Pancreas (tissue), 10 donors: ENCODE measurements at regions not wholly inside any gene's neighbourhood (a gene's known extent, or its start where the extent isn't known, plus 50 kb on each side); places are given as distances from the start of the nearest gene placed in this dataset.

Experiments
- ATAC-seq, 4 donors: fragments of 200-7000 bp; cut with Tn5 transposase; one replicate each; pipeline versions ENCODE4 v1.8.0 to v1.9.1; 2020; ENCODE audit warnings: mild to moderate bottlenecking in 4 of 4, moderate library complexity in 4 of 4
- DNase-seq, 6 donors: peaks; one replicate each; pipeline ENCODE4 v3.0.0-alpha.2; 2020
- FAIRE-seq: peaks from 2 replicates; lab custom pipeline; 2012; peaks lifted over from hg19 to GRCh38; lab: Jason Lieb, UNC
- H3K27ac ChIP-seq, 4 donors: fragments of 200-600 bp; sonication (generic); 1 replicate in 3 of 4; 2 replicates in 1 of 4; pipeline versions ENCODE4 v1.5.0 to v1.8.0; 2020
- H3K27me3 ChIP-seq, 4 donors: fragments of 200-600 bp; one replicate each; pipeline ENCODE4 v1.8.0; 2021
- H3K36me3 ChIP-seq, 3 donors: fragments of 200-600 bp; sonication (generic) in 1 of 3; one replicate each; pipeline versions ENCODE4 v1.5.0 to v1.8.0; 2020 to 2021
- H3K4me1 ChIP-seq, 3 donors: fragments of 200-600 bp; one replicate each; pipeline ENCODE4 v1.8.0; 2021
- H3K4me3 ChIP-seq, 4 donors: fragments of 200-600 bp; sonication (generic) in 2 of 4; one replicate each; pipeline versions ENCODE4 v1.5.0 to v1.8.0; 2020 to 2021
- H3K9me3 ChIP-seq, 4 donors: fragments of 200-600 bp; one replicate each; pipeline ENCODE4 v1.8.0; 2021
- WGBS, 2 donors: extraction: QIAGEN DNeasy Blood & Tissue Kit; methylation state at CpG; one replicate each; pipeline ENCODE4 v1.1.7; 2013; 5-methylcytosine and 5-hydroxymethylcytosine counted together
- intact Hi-C, 3 donors: fragments of 100-400 bp; cut with DNase I; formaldehyde crosslinking; loops; one replicate each; pipeline versions ENCODE4 v1.11.1 to v1.14.2; 2022
- TF ChIP-seq, protein P1 (sequence below), 4 donors: fragments of 200-600 bp; sonication (generic) in 3 of 4; IDR thresholded peaks; one replicate each; pipeline versions ENCODE4 v1.5.0 to v1.8.0; 2021; ENCODE audit warnings: antibody characterized with exemption in 4 of 4
- donor health status: healthy with polysubstance abuse.
- donor health status: DM: no; HTN: no; CAD: no; lungs with moderate emphysema.
- donor health status: DM: no; HTN: no; CAD: no.
- donor health status: control.
- donor health status: control.
- donor health status: Bipolar disorder and iron deficiency.
- donor health status: DM: yes; HTN: yes; CAD: no.
- donor health status: DM: no; HTN: no; CAD: no.
- donor health status: DM: no; HTN: no; CAD: no.
- donor health status: DM: yes; HTN: yes; CAD: no.

DNA sequence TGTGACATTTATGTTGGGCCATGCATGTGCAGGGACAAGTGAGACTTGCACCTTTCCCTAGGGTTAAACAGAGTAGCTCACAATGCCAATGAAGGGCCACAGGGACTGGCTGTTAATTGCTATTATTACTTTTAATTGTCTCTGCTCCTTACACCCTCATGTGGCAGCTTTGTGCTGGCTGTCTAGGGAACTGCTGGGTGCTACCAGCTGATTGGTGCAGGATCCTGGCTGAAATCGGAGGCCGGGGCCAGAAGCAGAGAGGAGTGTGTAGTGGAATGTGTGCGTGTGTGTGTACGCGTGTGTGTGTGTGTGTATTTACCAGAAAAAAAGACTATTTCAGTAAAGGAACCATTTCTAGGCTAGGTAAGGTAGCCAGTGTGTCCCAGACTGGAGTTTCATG is 302.5 kb downstream of the CTTN start:
- no peak overlapping the region for H3K4me3 ChIP-seq
- peaks cover 0 to under 1% (median 0%) of the 10 kb centered on the region in 3 donors for H3K4me1 ChIP-seq
- ATAC-seq (no peak), DNase-seq (no peak), FAIRE-seq (no peak)
- no peaks in the 10 kb centered on the region for H3K27me3 ChIP-seq
- no peak overlapping the region for H3K27ac ChIP-seq
- 88 to 91% methylated on average over 5 of the region's 5 CpGs for WGBS, 2 donors
- H3K36me3 ChIP-seq = no peaks in the 10 kb centered on the region
- intact Hi-C loops = no loop called here
- H3K9me3 ChIP-seq = no peaks in the 10 kb centered on the region
- TF ChIP-seq, protein P1, sequence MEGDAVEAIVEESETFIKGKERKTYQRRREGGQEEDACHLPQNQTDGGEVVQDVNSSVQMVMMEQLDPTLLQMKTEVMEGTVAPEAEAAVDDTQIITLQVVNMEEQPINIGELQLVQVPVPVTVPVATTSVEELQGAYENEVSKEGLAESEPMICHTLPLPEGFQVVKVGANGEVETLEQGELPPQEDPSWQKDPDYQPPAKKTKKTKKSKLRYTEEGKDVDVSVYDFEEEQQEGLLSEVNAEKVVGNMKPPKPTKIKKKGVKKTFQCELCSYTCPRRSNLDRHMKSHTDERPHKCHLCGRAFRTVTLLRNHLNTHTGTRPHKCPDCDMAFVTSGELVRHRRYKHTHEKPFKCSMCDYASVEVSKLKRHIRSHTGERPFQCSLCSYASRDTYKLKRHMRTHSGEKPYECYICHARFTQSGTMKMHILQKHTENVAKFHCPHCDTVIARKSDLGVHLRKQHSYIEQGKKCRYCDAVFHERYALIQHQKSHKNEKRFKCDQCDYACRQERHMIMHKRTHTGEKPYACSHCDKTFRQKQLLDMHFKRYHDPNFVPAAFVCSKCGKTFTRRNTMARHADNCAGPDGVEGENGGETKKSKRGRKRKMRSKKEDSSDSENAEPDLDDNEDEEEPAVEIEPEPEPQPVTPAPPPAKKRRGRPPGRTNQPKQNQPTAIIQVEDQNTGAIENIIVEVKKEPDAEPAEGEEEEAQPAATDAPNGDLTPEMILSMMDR (IDR thresholded peaks at IDR 0.05) = no peak

DNA sequence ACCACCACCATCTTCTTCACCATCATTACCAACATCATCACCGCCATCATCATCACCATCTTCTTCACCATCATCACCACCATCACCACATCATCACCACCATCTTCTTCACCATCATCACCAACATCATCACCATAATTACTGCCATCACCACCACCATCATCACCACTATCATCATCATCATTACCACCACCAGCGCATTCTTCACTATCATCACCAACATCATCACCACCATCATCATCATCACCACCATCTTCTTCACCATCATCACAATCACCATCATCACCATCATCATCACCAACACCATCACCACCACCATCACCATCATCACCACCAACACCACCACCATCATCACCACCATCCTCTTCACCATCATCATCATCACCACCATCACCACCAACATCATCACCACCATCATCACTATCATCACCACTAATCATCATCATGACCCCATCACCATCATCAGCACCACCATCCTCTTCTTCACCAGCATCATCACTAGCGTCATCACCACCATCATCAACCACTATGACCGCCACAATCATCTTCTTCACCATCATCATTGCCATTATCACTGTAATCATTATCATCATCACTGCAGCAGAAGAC is 303.8 kb downstream of the CTTN start:
- no peak for FAIRE-seq
- no peak for DNase-seq
- Histone ChIP-seq H3K4me3 (no peak overlapping the region), H3K4me1 (no peaks in the 10 kb centered on the region), H3K27me3 (no peaks in the 10 kb centered on the region), H3K36me3 (no peaks in the 10 kb centered on the region), H3K27ac (no peak overlapping the region), H3K9me3 (no peaks in the 10 kb centered on the region)
- intact Hi-C loops = no loop called here
- TF ChIP-seq, protein P1 (IDR thresholded peaks at IDR 0.05) = no peak
- no peak for ATAC-seq
- 97 to 100% methylated on average over 4 of the region's 4 CpGs for WGBS, 2 donors

DNA sequence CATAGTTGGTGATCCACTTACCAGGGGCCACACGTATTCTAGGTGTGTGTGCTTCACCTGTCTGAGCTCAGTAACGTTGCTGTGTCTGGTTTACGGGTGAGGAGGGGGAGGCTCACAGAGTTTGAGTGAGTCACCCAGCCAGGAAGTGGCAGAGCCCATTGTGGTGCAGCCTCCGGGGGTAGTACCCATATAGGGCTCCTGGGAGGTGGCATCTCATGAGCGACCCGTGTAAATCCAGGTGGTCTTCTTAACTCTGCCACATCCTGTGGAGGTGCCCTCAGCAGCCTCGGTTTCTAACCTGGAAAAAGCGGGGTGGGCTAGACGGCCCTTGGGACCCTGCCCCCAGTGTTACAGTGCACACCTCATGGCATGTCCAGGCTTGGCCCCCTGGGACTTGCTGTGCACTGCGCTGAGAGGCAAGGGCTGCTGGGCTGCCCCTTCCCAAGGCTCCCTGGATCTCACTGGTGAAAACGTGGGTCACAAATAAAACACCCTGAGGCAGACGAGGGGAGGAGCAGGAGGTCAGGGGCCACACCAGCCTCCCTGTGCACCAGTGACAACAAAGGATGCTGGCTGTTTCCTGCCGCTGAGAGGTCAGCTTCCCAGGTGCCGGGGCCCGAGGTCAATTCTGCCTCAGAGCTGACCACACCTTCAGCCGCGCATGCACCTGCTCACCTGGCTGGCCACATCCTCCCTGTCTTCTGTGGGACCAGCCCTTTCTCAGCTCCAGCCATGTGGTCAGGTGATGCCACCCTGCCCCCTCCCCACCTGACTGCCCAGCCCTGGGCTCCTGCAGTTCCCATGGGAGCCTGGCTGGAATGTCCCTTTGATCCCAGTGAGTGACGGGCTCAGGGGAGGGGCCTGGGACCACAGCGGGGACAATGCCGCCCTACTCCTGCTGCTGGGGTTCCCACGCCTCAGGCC is 305.1 kb downstream of the CTTN start:
- H3K36me3 ChIP-seq = no peaks in the 10 kb centered on the region
- no peaks in the 10 kb centered on the region for H3K4me1 ChIP-seq
- DNase-seq = peak; percentile 51 to 74 (median 69)
- TF ChIP-seq, protein P1 (IDR thresholded peaks at IDR 0.05) = no peak
- no peaks in the 10 kb centered on the region for H3K9me3 ChIP-seq
- peak overlapping the region in 1 of 4 donors; percentile 19 for H3K27ac ChIP-seq
- 63 to 73% methylated on average over 21 of the region's 21 CpGs for WGBS, 2 donors
- H3K27me3 ChIP-seq = no peaks in the 10 kb centered on the region
- intact Hi-C loops = no loop called here
- ATAC-seq = peak; percentile 74 to 95 (median 84)
- H3K4me3 ChIP-seq = no peak overlapping the region
- FAIRE-seq = no peak

DNA sequence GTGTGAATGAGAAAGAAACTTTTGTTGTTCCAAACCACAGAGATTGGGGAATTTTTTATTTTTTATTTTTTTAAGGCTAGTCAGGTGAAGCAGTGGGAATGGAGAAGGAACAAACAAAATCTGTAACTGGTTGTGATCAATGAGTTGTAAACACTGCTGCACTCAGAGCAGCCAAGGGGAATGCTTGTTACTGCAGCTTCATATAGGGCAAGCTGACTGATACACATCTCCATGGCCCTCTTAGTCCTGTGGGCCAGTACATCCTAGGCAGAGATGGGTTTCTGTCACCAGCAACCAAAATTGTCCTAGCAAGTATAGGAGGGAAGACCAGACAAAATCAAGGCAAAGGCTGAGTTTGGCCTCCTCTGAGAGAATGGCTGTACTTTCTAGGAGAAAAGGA is 306.8 kb downstream of the CTTN start:
- Histone ChIP-seq H3K27me3 (no peaks in the 10 kb centered on the region), H3K27ac (no peak overlapping the region), H3K4me1 (no peaks in the 10 kb centered on the region), H3K4me3 (no peak overlapping the region), H3K36me3 (no peaks in the 10 kb centered on the region), H3K9me3 (no peaks in the 10 kb centered on the region)
- TF ChIP-seq, protein P1 (IDR thresholded peaks at IDR 0.05) = no peak
- no peak for ATAC-seq
- intact Hi-C loops = no loop called here
- FAIRE-seq = no peak
- DNase-seq = no peak

DNA sequence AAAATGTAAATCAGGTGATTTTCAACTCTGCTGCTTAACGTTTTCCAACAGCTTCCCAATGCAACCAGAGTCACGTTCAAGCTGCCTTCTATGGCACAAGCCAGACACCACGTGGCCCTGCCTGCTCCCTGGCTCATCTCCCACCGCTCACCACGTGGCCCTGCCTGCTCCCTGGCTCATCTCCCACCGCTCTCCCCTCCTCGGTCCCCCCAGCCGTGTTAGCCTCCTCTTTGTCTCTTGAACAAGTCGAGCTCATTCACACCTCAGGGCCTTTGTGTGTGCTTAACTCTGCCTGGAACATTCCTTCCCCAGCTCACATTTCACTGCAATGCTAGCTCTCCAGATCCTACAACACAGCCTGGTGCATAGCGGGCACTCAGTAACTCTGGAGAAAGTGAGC is 307.6 kb downstream of the CTTN start:
- Histone ChIP-seq H3K9me3 (no peaks in the 10 kb centered on the region), H3K4me1 (no peaks in the 10 kb centered on the region), H3K4me3 (no peak overlapping the region), H3K27ac (no peak overlapping the region), H3K27me3 (no peaks in the 10 kb centered on the region), H3K36me3 (no peaks in the 10 kb centered on the region)
- TF ChIP-seq, protein P1 (IDR thresholded peaks at IDR 0.05) = no peak
- DNase-seq (no peak), FAIRE-seq (no peak), ATAC-seq (no peak)
- WGBS, 2 donors = 89 to 90% methylated on average over 10 of the region's 10 CpGs
- intact Hi-C loops = no loop called here
